GM12892 (cell line): ENCODE measurements at regions not wholly inside any gene's neighbourhood (a gene's known extent, or its start where the extent isn't known, plus 50 kb on each side); places are given as distances from the start of the nearest gene placed in this dataset.

Experiments used
- POLR2A ChIP-seq: IDR thresholded peaks from 2 replicates; pipeline ENCODE4 v1.6.1; 2011; ENCODE audit warnings: low read depth, low read length, control low read depth
- TAF1 ChIP-seq: IDR thresholded peaks from 2 replicates; pipeline ENCODE4 v1.6.1; 2011; ENCODE audit warnings: low read depth, mild to moderate bottlenecking, control low read depth, low read length, borderline replicate concordance

GRCh38 chr16:82562183-82562683 is 64.5 kb upstream of the CDH13 start:
- TF ChIP-seq POLR2A (no peak), TAF1 (no peak)
